Colonic mucosa (tissue), 4 donors: ENCODE measurements at regions not wholly inside any gene's neighbourhood (a gene's known extent, or its start where the extent isn't known, plus 50 kb on each side); places are given as distances from the start of the nearest gene placed in this dataset.

Experiments
- DNase-seq: peaks from one replicate; pipeline ENCODE4 v3.0.0-alpha.2; 2020
- H3K27ac ChIP-seq: fragments of 200-600 bp; one replicate; pipeline ENCODE4 v1.8.0; 2021
- H3K27me3 ChIP-seq: fragments of 200-600 bp; one replicate; pipeline ENCODE4 v1.8.0; 2021
- H3K36me3 ChIP-seq: fragments of 200-600 bp; one replicate; pipeline ENCODE4 v1.8.0; 2021
- H3K4me1 ChIP-seq: fragments of 200-600 bp; one replicate; pipeline ENCODE4 v1.8.0; 2021; ENCODE audit warnings: mild to moderate bottlenecking
- H3K4me3 ChIP-seq: fragments of 200-600 bp; one replicate; pipeline ENCODE4 v1.8.0; 2021
- H3K9ac ChIP-seq, 2 donors: one replicate each; pipeline ENCODE4 v1.7.0; 2013; ENCODE audit warnings: control low read depth in 2 of 2, low read depth in 2 of 2, low read length in 2 of 2
- H3K9me3 ChIP-seq: fragments of 200-600 bp; one replicate; pipeline ENCODE4 v1.8.0; 2021
- CTCF ChIP-seq: fragments of 200-600 bp; IDR thresholded peaks from one replicate; pipeline ENCODE4 v1.8.0; 2022; ENCODE audit warnings: antibody characterized with exemption, mild to moderate bottlenecking
- intact Hi-C: fragments of 100-400 bp; cut with DNase I; formaldehyde crosslinking; loops from one replicate; pipeline ENCODE4 v1.14.1; 2022
- donor health status: healthy.
- donor health status: DM: no; HTN: no; CAD: no.
- donor health status: DM: no; HTN: no; CAD: no.

- TF ChIP-seq CTCF = no peak
- H3K27me3 ChIP-seq = no peaks in the 10 kb centered on the region
- H3K27ac ChIP-seq = no peak overlapping the region
- H3K4me1 ChIP-seq = no peaks in the 10 kb centered on the region
- DNase-seq = no peak
- no peaks in the 10 kb centered on the region for H3K36me3 ChIP-seq
- H3K4me3 ChIP-seq = no peak overlapping the region
- no peak overlapping the region for H3K9ac ChIP-seq
- intact Hi-C loops = no loop called here
- H3K9me3 ChIP-seq = no peaks in the 10 kb centered on the region
Observed at GRCh38 chr5:166086568-166086967, 2204.9 kb upstream of the WWC1 start.

DNA sequence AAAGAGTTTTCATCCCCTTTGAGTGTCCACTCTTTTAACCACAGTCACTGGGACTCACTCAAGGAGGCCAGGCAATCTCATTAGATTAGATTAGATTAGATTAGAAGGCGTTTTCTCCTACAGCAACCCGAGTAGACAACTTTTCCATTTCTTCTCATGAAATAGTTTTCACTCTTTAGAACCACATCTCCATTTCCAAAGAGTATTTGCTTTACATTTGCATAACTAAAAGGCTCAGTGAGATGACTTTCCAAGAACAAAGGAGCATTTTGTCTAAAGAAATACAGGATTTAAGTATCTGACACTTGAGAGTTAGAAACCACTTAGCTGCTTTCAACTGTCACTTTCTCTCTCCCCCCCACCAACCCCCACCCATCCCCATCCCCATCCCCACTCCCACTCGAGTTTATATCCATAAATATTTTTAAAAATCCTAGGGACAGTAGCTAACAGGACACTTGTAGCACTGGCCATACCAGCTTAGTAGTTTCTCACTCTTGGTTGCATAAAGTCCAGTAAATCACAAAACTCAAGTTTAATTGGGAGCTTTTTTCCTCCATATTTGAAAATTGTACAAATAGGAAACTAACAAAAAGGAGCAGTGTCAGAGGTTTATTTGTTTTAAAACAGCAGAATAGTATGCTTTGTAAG is 2202.9 kb upstream of the WWC1 start:
- H3K27me3 ChIP-seq = no peaks in the 10 kb centered on the region
- H3K9ac ChIP-seq = no peak overlapping the region
- H3K9me3 ChIP-seq = no peaks in the 10 kb centered on the region
- TF ChIP-seq CTCF = no peak
- H3K36me3 ChIP-seq = no peaks in the 10 kb centered on the region
- H3K27ac ChIP-seq = no peak overlapping the region
- H3K4me1 ChIP-seq = no peaks in the 10 kb centered on the region
- DNase-seq = no peak
- intact Hi-C loops = no loop called here
- no peak overlapping the region for H3K4me3 ChIP-seq

DNA sequence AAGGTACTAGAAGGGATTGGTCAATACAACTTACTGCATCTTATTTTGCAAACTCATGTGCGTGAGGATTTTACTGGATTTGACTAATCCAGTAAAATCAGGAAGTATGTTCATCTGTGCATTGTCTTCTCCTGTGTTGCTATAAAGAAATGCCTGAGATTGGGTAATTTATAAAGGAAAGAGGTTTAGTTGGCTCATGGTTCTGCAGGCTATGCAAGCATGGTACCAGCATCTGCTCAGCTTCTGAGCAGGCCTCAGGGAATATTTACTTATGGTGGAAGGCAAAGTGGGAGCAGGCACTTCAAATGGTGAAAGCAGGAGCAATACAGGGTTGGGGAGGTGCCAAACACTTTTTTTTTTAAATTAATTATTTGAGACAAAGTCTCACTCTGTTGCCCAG is 2199.5 kb upstream of the WWC1 start:
- H3K36me3 ChIP-seq = no peaks in the 10 kb centered on the region
- DNase-seq = no peak
- H3K27me3 ChIP-seq = no peaks in the 10 kb centered on the region
- no peaks in the 10 kb centered on the region for H3K9me3 ChIP-seq
- H3K4me1 ChIP-seq = no peaks in the 10 kb centered on the region
- H3K9ac ChIP-seq = no peak overlapping the region
- no peak overlapping the region for H3K27ac ChIP-seq
- intact Hi-C loops = no loop called here
- TF ChIP-seq CTCF = no peak
- H3K4me3 ChIP-seq = no peak overlapping the region

DNA sequence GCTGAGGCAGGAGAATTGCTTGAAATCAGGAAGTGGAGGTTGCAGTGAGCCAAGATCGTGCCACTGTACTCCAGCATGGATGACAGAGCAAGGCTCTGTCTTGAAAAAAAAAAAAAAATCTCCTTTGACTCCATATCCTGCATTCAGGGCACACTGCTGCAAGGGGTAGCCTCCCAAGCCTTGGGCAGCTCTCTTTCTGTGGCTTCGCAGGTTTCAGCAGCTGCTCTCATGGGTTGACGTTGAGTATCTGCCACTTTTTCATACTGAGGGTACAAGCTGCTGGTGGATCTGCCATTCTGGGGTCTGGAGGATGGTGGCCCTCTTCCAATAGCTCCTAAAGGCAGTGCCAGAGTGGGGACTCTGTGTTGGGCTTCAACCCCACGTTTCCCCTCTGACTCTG is 2198.1 kb upstream of the WWC1 start:
- TF ChIP-seq CTCF = no peak
- no peak overlapping the region for H3K27ac ChIP-seq
- no peak overlapping the region for H3K9ac ChIP-seq
- intact Hi-C loops = no loop called here
- no peaks in the 10 kb centered on the region for H3K27me3 ChIP-seq
- no peaks in the 10 kb centered on the region for H3K9me3 ChIP-seq
- no peaks in the 10 kb centered on the region for H3K36me3 ChIP-seq
- DNase-seq = no peak
- H3K4me3 ChIP-seq = no peak overlapping the region
- H3K4me1 ChIP-seq = no peaks in the 10 kb centered on the region

- no peak overlapping the region for H3K4me3 ChIP-seq
- no peaks in the 10 kb centered on the region for H3K9me3 ChIP-seq
- no peak overlapping the region for H3K27ac ChIP-seq
- no peak for DNase-seq
- no peak overlapping the region for H3K9ac ChIP-seq
- H3K36me3 ChIP-seq = no peaks in the 10 kb centered on the region
- no peaks in the 10 kb centered on the region for H3K4me1 ChIP-seq
- no peak for TF ChIP-seq CTCF
- no peaks in the 10 kb centered on the region for H3K27me3 ChIP-seq
- intact Hi-C loops = no loop called here
Observed at GRCh38 chr5:166102947-166103346, 2188.5 kb upstream of the WWC1 start.
